A549 (cell line): ENCODE measurements at regions not wholly inside any gene's neighbourhood (a gene's known extent, or its start where the extent isn't known, plus 50 kb on each side); places are given as distances from the start of the nearest gene placed in this dataset.

ENCODE experiments used
- ATAC-seq, 2 experiments: fragments of 200-7000 bp in 1 of 2; fragments of >200 bp in 1 of 2; cut with Nextera tagmentation in 1 of 2; cut with Tn5 transposase in 1 of 2; 3 replicates each; pipeline versions ENCODE4 v1.8.0 to v1.9.1; 2018 to 2020; ENCODE audit warnings: mild to moderate bottlenecking in 1 of 2, moderate library complexity in 1 of 2
- CTCF ChIA-PET: fragments of 300-600 bp; sonication (Branson Sonifier 250); formaldehyde crosslinking; extraction: SDS; loops from one replicate; lab custom pipeline; 2021; ENCODE audit warnings: antibody characterized with exemption, inconsistent platforms; lab: Yijun Ruan, JAX
- POLR2A ChIA-PET: fragments of 350-600 bp; formaldehyde crosslinking; extraction: SDS; loops from one replicate; lab custom pipeline; 2021; ENCODE audit warnings: antibody characterized with exemption, inconsistent platforms; lab: Yijun Ruan, JAX
- DNase-seq, 2 experiments: peaks; one replicate each; pipeline versions ENCODE4 v3.0.0 to v3.0.0-alpha.2; 2011 to 2016; ENCODE audit warnings: low read depth in 1 of 2, low spot score in 1 of 2
- FAIRE-seq: peaks from 2 replicates; lab custom pipeline; 2011; peaks lifted over from hg19 to GRCh38; lab: Jason Lieb, UNC
- H3K27ac ChIP-seq, 2 experiments: fragments of >200 bp; sonication (Bioruptor Twin); formaldehyde crosslinking; 3 replicates each; pipeline ENCODE4 v1.5.1; 2016 to 2017
- H3K4me1 ChIP-seq: fragments of >200 bp; sonication (Bioruptor Twin); formaldehyde crosslinking; 3 replicates; pipeline ENCODE4 v1.6.1; 2016
- H3K4me2 ChIP-seq: fragments of >200 bp; sonication (Bioruptor Twin); formaldehyde crosslinking; 3 replicates; pipeline ENCODE4 v1.6.1; 2016
- H3K4me3 ChIP-seq: fragments of >200 bp; sonication (Bioruptor Twin); formaldehyde crosslinking; 3 replicates; pipeline ENCODE4 v1.5.1; 2016
- H3K9me3 ChIP-seq: fragments of >200 bp; sonication (Bioruptor Twin); formaldehyde crosslinking; 3 replicates; pipeline ENCODE4 v1.6.1; 2016
- BHLHE40 ChIP-seq: IDR thresholded peaks from 2 replicates; pipeline ENCODE4 v1.6.1; 2012; ENCODE audit warnings: low read depth, low read length, inconsistent platforms
- CBX2 ChIP-seq: fragments of 200-600 bp; sonication (generic); IDR thresholded peaks from 2 replicates; pipeline ENCODE4 v1.6.1; 2016; ENCODE audit warnings: low read depth, mild to moderate bottlenecking, borderline replicate concordance
- CBX8 ChIP-seq: fragments of 200-600 bp; sonication (generic); IDR thresholded peaks from 2 replicates; pipeline ENCODE4 v1.6.1; 2016
- CEBPB ChIP-seq, 2 experiments: fragments of >200 bp in 1 of 2; sonication (Bioruptor Twin) in 1 of 2; formaldehyde crosslinking in 1 of 2; IDR thresholded peaks; 2 replicates each; pipeline ENCODE4 v1.6.1; 2012 to 2016
- CHD2 ChIP-seq: fragments of 150-350 bp; IDR thresholded peaks from 2 replicates; pipeline ENCODE4 v1.6.1; 2014; ENCODE audit warnings: low read length; ENCODE audit not compliant: partially characterized antibody
- CHD4 ChIP-seq: fragments of 200-600 bp; sonication (generic); IDR thresholded peaks from 2 replicates; pipeline ENCODE4 v1.6.1; 2016; ENCODE audit warnings: antibody characterized with exemption, mild to moderate bottlenecking, borderline replicate concordance
- ELK1 ChIP-seq: fragments of 150-350 bp; IDR thresholded peaks from 2 replicates; pipeline ENCODE4 v1.6.1; 2014; ENCODE audit warnings: low read depth, mild to moderate bottlenecking, low read length
- ESRRA ChIP-seq: fragments of 150-350 bp; IDR thresholded peaks from 2 replicates; pipeline ENCODE4 v1.6.1; 2014; ENCODE audit warnings: mild to moderate bottlenecking, low read length, borderline replicate concordance
- FOXS1 ChIP-seq: fragments of 250-450 bp; sonication (Bioruptor Pico); IDR thresholded peaks from 2 replicates; pipeline ENCODE4 v1.5.0; 2020; ENCODE audit warnings: mild to moderate bottlenecking, moderate library complexity
- HES2 ChIP-seq: fragments of >200 bp; sonication (Bioruptor Twin); formaldehyde crosslinking; IDR thresholded peaks from 2 replicates; pipeline ENCODE4 v1.6.1; 2016
- HMGXB4 ChIP-seq: fragments of 250-450 bp; sonication (Bioruptor Pico); IDR thresholded peaks from 2 replicates; pipeline ENCODE4 v1.5.0; 2021; ENCODE audit warnings: mild to moderate bottlenecking, moderate library complexity, borderline replicate concordance
- KDM1A ChIP-seq: fragments of 200-600 bp; sonication (generic); IDR thresholded peaks from 2 replicates; pipeline ENCODE4 v1.6.1; 2016; ENCODE audit warnings: low read depth, mild to moderate bottlenecking
- NFE2L2 ChIP-seq: fragments of 150-350 bp; conservative IDR thresholded peaks from 2 replicates; pipeline ENCODE4 v1.6.1; 2014; ENCODE audit warnings: low read length
- NPAS2 ChIP-seq: fragments of 250-450 bp; sonication (Bioruptor Pico); IDR thresholded peaks from 2 replicates; pipeline ENCODE4 v1.8.0; 2022; ENCODE audit warnings: mild to moderate bottlenecking, moderate library complexity, borderline replicate concordance
- NR3C1 ChIP-seq: fragments of >200 bp; sonication (Bioruptor Twin); formaldehyde crosslinking; IDR thresholded peaks from 3 replicates; pipeline ENCODE4 v1.6.1; 2017
- PHF8 ChIP-seq: fragments of 200-600 bp; sonication (generic); IDR thresholded peaks from 2 replicates; pipeline ENCODE4 v1.6.1; 2016; ENCODE audit warnings: low read depth, mild to moderate bottlenecking, antibody characterized with exemption, moderate library complexity, borderline replicate concordance
- POLR2A ChIP-seq: IDR thresholded peaks from 2 replicates; pipeline ENCODE4 v1.6.1; 2012; ENCODE audit warnings: mild to moderate bottlenecking, low read length
- RAD21 ChIP-seq, 2 experiments: fragments of >200 bp in 1 of 2; sonication (Bioruptor Twin) in 1 of 2; formaldehyde crosslinking in 1 of 2; IDR thresholded peaks in 1 of 2; conservative IDR thresholded peaks in 1 of 2; 2 replicates in 1 of 2; 3 replicates in 1 of 2; pipeline ENCODE4 v1.6.1; 2012 to 2018; ENCODE audit warnings: inconsistent platforms in 1 of 2
- SMC3 ChIP-seq: fragments of >200 bp; sonication (Bioruptor Twin); formaldehyde crosslinking; IDR thresholded peaks from 3 replicates; pipeline ENCODE4 v1.6.1; 2018; ENCODE audit warnings: inconsistent platforms
- SREBF2 ChIP-seq: fragments of 450-650 bp; IDR thresholded peaks from 2 replicates; pipeline ENCODE4 v1.6.1; 2014; ENCODE audit warnings: mild to moderate bottlenecking, moderate library complexity
- TP53 ChIP-seq: fragments of 250-450 bp; sonication (Bioruptor Pico); IDR thresholded peaks from 2 replicates; pipeline ENCODE4 v1.5.0; 2021; ENCODE audit warnings: mild to moderate bottlenecking, moderate library complexity
- ZFP36 ChIP-seq: fragments of 450-650 bp; IDR thresholded peaks from 2 replicates; pipeline ENCODE4 v1.6.1; 2014; ENCODE audit warnings: borderline replicate concordance; ENCODE audit not compliant: partially characterized antibody
- ZNF302 ChIP-seq: fragments of 250-450 bp; sonication (Bioruptor Pico); IDR thresholded peaks from 2 replicates; pipeline ENCODE4 v1.9.0; 2021; ENCODE audit warnings: inconsistent platforms, mild to moderate bottlenecking, moderate library complexity
- ZSCAN20 ChIP-seq: fragments of 250-450 bp; sonication (Bioruptor Pico); IDR thresholded peaks from 2 replicates; pipeline ENCODE4 v1.8.0; 2022; ENCODE audit warnings: mild to moderate bottlenecking, moderate library complexity
- WGBS: methylation state at CpG from one replicate; pipeline ENCODE4 v1.1.6; 2017; ENCODE audit errors: missing lambda C conversion rate; 5-methylcytosine and 5-hydroxymethylcytosine counted together

GRCh38 chr13:79667771-79668170, 186.8 kb downstream of the NDFIP2 start:
- CTCF ChIA-PET = interaction anchor here (2.1 kb wide), 1 partner anchor 12 kb away, joined by 10 read pairs; no protein-coding TSS in a partner anchor
- H3K9me3 ChIP-seq = no peaks in the 10 kb centered on the region
- no peak for DNase-seq
- TF ChIP-seq CBX8 (no peak), HES2 (no peak), NR3C1 (no peak), CEBPB (IDR thresholded peaks at IDR 0.05) (no peak)
- TF ChIP-seq, all 56 proteins: peak for 0
- no peak for FAIRE-seq
- POLR2A ChIA-PET = no interaction called here
- ATAC-seq = no peak
- 58% methylated on average over 2 of the region's 2 CpGs for WGBS
- Histone ChIP-seq H3K4me3 (no peak overlapping the region), H3K27ac (no peak overlapping the region), H3K4me2 (no peak overlapping the region), H3K4me1 (no peaks in the 10 kb centered on the region)

GRCh38 chr13:79663977-79664636, 183.2 kb downstream of the NDFIP2 start:
- Histone ChIP-seq H3K4me2 (no peak overlapping the region), H3K4me1 (no peaks in the 10 kb centered on the region), H3K9me3 (no peaks in the 10 kb centered on the region), H3K27ac (no peak overlapping the region), H3K4me3 (no peak overlapping the region)
- CTCF ChIA-PET = no interaction called here
- TF ChIP-seq FOXS1 (CRISPR knock-in tag) (no peak), TP53 (CRISPR knock-in tag) (no peak), CHD4 (no peak), HMGXB4 (CRISPR knock-in tag) (no peak), NPAS2 (CRISPR knock-in tag) (no peak), KDM1A (no peak), RAD21 (conservative IDR thresholded peaks at IDR 0.05 in 1 of 2, IDR thresholded peaks at IDR 0.05 in 1 of 2) (no peak), SREBF2 (no peak), PHF8 (no peak), CHD2 (no peak), SMC3 (no peak), CBX2 (no peak), NR3C1 (no peak), ZSCAN20 (CRISPR knock-in tag) (no peak), ELK1 (no peak), ZFP36 (no peak), POLR2A (no peak)
- ATAC-seq = no peak
- no peak for FAIRE-seq
- POLR2A ChIA-PET = no interaction called here
- DNase-seq = no peak
- 73% methylated on average over 6 of the region's 6 CpGs for WGBS

- H3K4me2 ChIP-seq = no peak overlapping the region
- H3K9me3 ChIP-seq = no peaks in the 10 kb centered on the region
- no peaks in the 10 kb centered on the region for H3K4me1 ChIP-seq
- POLR2A ChIA-PET = no interaction called here
- DNase-seq (no peak), FAIRE-seq (no peak), ATAC-seq (no peak)
- no peak overlapping the region for H3K27ac ChIP-seq
- no peak overlapping the region for H3K4me3 ChIP-seq
- no peak for TF ChIP-seq ELK1
- TF ChIP-seq BHLHE40 = no peak
- TF ChIP-seq ZNF302 (CRISPR knock-in tag) = no peak
- no peak for TF ChIP-seq RAD21 (conservative IDR thresholded peaks at IDR 0.05 in 1 of 2, IDR thresholded peaks at IDR 0.05 in 1 of 2)
- no peak for TF ChIP-seq ESRRA
- TF ChIP-seq CHD2 = no peak
- TF ChIP-seq NFE2L2 = no peak
- no peak for TF ChIP-seq ZFP36
- TF ChIP-seq FOXS1 (CRISPR knock-in tag) = no peak
- 86% methylated on average over 2 of the region's 2 CpGs for WGBS
- CTCF ChIA-PET = no interaction called here
Observed at GRCh38 chr13:79663435-79663834, 182.5 kb downstream of the NDFIP2 start.
